Gastrocnemius medialis (tissue), 4 donors: ENCODE measurements at regions not wholly inside any gene's neighbourhood (a gene's known extent, or its start where the extent isn't known, plus 50 kb on each side); places are given as distances from the start of the nearest gene placed in this dataset.

Experiments
- CTCF ChIP-seq, 5 experiments: fragments of 450-650 bp in 3 of 5; fragments of 200-600 bp in 2 of 5; sonication (generic) in 2 of 5; IDR thresholded peaks in 4 of 5; conservative IDR thresholded peaks in 1 of 5; 1 replicate in 4 of 5; 2 replicates in 1 of 5; pipeline ENCODE4 v1.5.1; 2016 to 2019; ENCODE audit warnings: antibody characterized with exemption in 5 of 5, mild to moderate bottlenecking in 3 of 5, moderate library complexity in 3 of 5
- POLR2A ChIP-seq, 2 donors: fragments of 450-650 bp; IDR thresholded peaks; one replicate each; pipeline ENCODE4 v1.6.1; 2017; ENCODE audit warnings: antibody characterized with exemption in 2 of 2, mild to moderate bottlenecking in 2 of 2, moderate library complexity in 2 of 2

GRCh38 chr12:84785281-84785680 is 127.3 kb downstream of the SLC6A15 start:
- TF ChIP-seq CTCF (IDR thresholded peaks at IDR 0.05 in 4 of 5, conservative IDR thresholded peaks at IDR 0.05 in 1 of 5) (no peak), POLR2A (IDR thresholded peaks at IDR 0.05) (no peak)
